AG09319 (cell line): ENCODE measurements at regions not wholly inside any gene's neighbourhood (a gene's known extent, or its start where the extent isn't known, plus 50 kb on each side); places are given as distances from the start of the nearest gene placed in this dataset.

Experiments
- DNase-seq: peaks from one replicate; pipeline ENCODE4 v3.0.0-alpha.2; 2010; ENCODE audit warnings: low read depth; ENCODE audit errors: extremely low read depth
- TF ChIP-seq, protein P1 (sequence below): IDR thresholded peaks from 2 replicates; pipeline ENCODE4 v1.5.1; 2011; ENCODE audit warnings: low read depth, mild to moderate bottlenecking, inconsistent platforms, low read length, moderate library complexity

DNA sequence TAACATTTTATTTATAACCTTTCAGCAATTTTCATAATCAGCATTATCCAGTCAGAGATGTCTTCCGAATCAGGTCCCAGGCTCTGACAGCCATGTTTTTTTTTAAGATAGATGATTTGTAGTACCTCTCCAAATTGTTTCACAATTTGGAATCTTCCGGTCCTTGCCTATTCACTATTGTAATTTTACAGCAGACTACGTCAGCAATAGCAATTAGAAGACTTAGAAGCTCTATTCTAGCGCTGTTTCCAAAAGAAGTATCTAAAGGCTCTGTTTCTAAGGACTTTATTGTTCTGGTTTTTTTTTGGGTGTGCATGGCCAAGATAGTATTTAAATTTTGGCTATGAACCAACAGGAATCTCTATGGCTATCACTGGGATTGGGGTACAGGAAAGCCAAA is 94.6 kb upstream of the PELI1 start:
- DNase-seq: no peak
- TF ChIP-seq, protein P1, sequence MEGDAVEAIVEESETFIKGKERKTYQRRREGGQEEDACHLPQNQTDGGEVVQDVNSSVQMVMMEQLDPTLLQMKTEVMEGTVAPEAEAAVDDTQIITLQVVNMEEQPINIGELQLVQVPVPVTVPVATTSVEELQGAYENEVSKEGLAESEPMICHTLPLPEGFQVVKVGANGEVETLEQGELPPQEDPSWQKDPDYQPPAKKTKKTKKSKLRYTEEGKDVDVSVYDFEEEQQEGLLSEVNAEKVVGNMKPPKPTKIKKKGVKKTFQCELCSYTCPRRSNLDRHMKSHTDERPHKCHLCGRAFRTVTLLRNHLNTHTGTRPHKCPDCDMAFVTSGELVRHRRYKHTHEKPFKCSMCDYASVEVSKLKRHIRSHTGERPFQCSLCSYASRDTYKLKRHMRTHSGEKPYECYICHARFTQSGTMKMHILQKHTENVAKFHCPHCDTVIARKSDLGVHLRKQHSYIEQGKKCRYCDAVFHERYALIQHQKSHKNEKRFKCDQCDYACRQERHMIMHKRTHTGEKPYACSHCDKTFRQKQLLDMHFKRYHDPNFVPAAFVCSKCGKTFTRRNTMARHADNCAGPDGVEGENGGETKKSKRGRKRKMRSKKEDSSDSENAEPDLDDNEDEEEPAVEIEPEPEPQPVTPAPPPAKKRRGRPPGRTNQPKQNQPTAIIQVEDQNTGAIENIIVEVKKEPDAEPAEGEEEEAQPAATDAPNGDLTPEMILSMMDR: no peak

DNA sequence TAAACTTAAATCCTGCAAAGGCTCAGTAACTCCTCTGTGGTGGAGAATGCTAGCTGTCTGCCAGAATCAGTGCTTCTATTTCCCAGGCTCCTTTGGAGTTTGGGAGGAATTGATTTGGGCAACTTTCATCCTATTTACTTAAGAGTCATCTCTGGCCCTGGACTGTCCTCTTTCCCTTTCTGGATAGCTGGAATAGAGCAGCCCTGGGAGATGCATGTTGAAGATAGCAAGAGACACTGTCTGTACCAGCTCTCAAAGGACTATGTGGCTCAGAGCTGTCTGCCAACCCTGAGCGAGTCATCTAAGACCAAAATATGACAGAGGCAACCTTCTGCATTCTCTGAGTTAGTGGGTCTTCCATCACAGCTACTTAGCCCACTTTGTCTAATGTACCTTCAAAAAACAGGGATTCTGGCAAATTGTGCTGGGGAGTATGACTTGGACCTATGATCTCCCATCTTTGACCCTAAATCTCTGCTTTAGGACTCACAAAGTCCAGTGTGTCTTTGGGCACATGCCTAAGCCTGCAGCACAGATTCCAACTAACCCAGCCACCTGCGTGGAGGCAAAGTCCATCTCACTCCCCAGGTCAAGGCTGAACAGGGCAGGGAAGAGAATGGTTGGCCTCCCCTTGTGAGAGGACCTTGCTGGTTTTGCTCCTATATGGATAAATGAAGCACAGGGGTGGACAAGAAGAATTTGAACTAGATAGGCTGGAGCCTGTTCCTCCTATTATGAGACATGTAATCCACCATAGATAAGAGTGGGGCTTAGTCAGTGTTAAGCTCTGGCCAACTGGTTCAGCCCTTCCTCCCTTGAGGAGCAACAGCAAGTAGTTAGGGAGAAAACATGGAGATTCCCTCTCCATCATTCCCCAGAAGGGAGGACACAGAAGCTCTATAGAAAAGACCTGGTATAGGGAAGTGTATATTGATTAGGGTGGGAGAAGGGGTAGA is 99.1 kb upstream of the PELI1 start:
- no peak for DNase-seq
- TF ChIP-seq, protein P1: no peak

DNA sequence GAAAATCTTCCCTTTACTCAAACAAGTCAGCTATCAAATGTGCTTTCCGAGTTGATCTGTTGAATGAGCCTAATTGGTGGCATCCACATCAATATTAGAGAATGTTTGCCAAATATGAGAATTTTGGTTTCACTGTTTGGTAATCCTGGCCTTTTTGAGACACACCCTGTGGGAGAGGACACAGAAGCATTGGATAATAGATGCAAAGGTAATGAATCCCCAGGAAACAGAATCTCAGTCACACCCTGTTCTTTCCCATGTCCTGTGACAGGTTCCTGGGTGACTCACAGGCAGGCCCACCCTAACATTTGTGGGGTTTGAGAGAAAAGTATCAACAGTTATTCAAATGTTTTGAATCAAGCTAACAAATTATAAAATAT is 99.8 kb upstream of the PELI1 start:
- TF ChIP-seq, protein P1: no peak
- DNase-seq: no peak

DNA sequence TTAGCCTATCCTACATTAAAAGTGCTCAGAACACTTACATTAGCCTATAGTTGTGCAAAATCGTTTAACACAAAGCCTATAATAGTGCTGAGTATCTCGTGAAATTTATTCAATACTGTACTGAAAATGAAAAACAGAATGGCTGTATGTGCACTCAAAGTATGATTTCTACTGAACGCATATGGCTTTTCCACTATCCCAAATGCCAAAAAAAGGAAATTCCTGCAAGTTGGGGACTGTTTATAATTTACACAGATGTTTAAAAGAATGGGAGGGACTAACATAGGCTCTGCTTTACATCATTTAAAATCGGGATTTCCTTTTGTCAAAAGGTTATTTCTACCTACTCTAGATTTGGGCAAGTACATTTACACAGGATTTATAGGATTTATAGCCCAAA is 101.4 kb upstream of the PELI1 start:
- no peak for DNase-seq
- TF ChIP-seq, protein P1: no peak

DNA sequence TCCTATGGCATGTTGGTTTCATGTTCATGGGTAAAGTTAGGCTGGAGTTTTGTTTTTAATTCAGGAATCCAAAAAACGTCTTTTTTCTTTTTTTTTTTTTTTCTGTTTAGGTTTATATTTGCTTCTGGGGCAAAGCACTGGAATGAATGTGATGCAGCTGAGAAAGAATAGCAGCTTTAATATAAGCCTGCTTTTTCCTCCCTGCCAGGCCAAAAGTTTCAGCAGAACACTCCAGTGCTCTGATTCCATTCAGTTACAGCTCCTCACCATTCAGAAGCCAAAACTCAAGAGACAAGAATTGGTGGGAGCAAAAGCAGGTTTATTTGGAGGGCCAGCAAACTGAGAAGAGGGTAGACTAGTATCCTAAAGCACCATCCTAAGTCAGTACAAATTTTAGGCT is 102.7 kb upstream of the PELI1 start:
- no peak for DNase-seq
- TF ChIP-seq, protein P1: no peak

DNA sequence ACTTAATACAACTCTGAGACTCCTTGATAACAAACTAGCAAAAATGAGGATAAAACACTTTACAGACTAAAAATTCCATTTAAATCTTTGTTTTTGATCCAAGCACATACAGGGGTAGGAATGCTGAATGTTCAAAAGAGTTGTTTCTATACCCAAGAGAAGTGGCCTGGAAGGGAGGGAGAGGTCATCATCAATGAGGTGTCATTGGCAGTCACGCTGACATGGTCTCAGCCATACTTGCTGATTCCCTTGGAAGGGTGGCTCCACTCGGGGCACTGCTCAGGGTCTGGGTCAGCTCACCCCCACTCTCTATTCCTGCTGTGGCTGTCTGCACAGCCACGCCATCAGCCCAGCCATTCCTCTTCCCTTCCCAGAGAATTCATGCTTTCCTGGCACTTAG is 105.2 kb upstream of the PELI1 start:
- no peak for DNase-seq
- TF ChIP-seq, protein P1: no peak

DNA sequence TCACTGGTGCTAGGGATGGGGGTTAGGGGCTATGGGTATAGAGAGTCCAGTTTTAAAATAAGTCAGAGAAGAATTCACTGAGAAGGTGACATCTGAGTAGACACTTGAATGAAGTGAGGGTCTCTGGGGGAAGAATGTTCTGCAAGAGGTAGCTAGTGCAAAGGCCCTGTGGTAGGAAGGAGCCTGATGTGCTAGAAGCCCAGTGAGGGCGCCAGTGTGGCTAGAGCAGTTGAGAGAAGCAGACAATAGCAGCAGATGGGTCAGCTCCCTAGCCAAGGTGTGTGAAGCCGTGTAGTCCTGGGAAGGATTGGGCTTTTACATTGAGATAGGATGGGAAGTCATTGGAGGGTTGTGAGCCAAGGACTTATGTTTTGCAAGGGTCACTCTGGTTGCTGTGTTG is 105.8 kb upstream of the PELI1 start:
- TF ChIP-seq, protein P1: no peak
- no peak for DNase-seq
